Ovary (tissue), 7 donors: ENCODE measurements at regions not wholly inside any gene's neighbourhood (a gene's known extent, or its start where the extent isn't known, plus 50 kb on each side); places are given as distances from the start of the nearest gene placed in this dataset.

Source experiments
- DNase-seq, 5 donors: peaks; one replicate each; pipeline ENCODE4 v3.0.0-alpha.2; 2019 to 2020
- H3K27ac ChIP-seq, 2 donors: fragments of 200-600 bp; one replicate each; pipeline versions ENCODE4 v1.5.1 to v1.8.0; 2019 to 2022
- H3K27me3 ChIP-seq: fragments of 200-600 bp; one replicate; pipeline ENCODE4 v1.8.0; 2022
- H3K36me3 ChIP-seq: fragments of 200-600 bp; sonication (generic); one replicate; pipeline ENCODE4 v1.5.1; 2019
- H3K4me1 ChIP-seq: one replicate; pipeline ENCODE4 v1.8.1; 2013; ENCODE audit warnings: mild to moderate bottlenecking, moderate library complexity; ENCODE audit not compliant: insufficient read depth
- H3K4me3 ChIP-seq: fragments of 200-600 bp; sonication (generic); one replicate; pipeline ENCODE4 v1.5.1; 2017
- H3K9me3 ChIP-seq, 2 donors: fragments of 200-600 bp in 1 of 2; sonication (generic) in 1 of 2; one replicate each; pipeline versions ENCODE4 v1.5.1 to v1.8.1; 2013 to 2019; ENCODE audit warnings: mild to moderate bottlenecking in 1 of 2, moderate library complexity in 1 of 2
- EP300 ChIP-seq: sonication (generic); formaldehyde crosslinking; IDR thresholded peaks from one replicate; pipeline ENCODE4 v1.6.1; 2017; ENCODE audit warnings: antibody characterized with exemption
- POLR2A ChIP-seq: fragments of 450-650 bp; IDR thresholded peaks from one replicate; pipeline ENCODE4 v1.6.1; 2017; ENCODE audit warnings: antibody characterized with exemption, mild to moderate bottlenecking, moderate library complexity
- WGBS, 3 donors: extraction: QIAGEN DNeasy Blood & Tissue Kit in 1 of 3; methylation state at CpG; one replicate each; pipeline versions ENCODE4 v1.1.5 to v1.1.7; 2013 to 2017; 5-methylcytosine and 5-hydroxymethylcytosine counted together
- intact Hi-C, 4 donors: fragments of 100-400 bp; cut with DNase I; formaldehyde crosslinking; loops; one replicate each; pipeline versions ENCODE4 v1.11.0 to v1.15.1; 2022 to 2023
- TF ChIP-seq, protein P1 (sequence below), 3 donors: fragments of 450-650 bp in 2 of 3; fragments of 200-600 bp in 1 of 3; IDR thresholded peaks; one replicate each; pipeline versions ENCODE4 v1.5.1 to v1.8.0; 2016 to 2022; ENCODE audit warnings: antibody characterized with exemption in 3 of 3, mild to moderate bottlenecking in 1 of 3
- donor health status: DM: no; HTN: no; CAD: no; lungs with moderate emphysema.
- donor health status: DM: no; HTN: no; CAD: no.
- donor health status: Bipolar disorder and iron deficiency.
- donor health status: DM: no; HTN: no; CAD: no.
- donor health status: DM: yes; HTN: yes; CAD: no.

DNA sequence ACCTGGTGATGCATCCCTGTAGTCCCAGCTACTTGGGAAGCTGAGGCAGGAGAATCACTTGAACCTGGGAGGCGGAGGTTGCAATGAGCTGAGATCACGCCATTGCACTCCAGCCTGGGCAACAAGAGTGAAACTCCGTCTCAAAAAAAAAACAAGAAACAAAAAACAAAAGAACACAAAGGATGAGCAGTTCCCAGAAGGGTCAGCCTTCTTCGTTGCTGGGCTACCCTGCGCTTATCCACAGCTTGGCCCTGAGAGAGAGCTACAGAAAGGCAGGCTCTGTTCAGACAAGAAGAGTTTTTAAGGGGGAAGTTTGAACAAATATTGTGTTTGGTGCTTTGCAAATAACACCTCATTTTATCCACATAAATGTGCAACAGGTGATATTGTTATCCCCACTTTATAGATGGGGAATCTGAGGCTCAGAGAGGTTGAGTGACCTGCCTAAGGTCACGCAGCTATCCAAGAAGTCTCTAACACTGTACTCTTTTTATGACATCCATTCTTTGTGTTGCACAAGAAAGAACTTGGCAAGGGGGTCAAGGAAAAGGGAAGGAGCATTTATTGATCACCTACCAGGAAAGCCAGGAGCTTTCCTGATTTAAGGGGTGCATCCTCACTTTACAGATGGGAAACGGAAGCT lies 63.7 kb upstream of the NEURL1B start:
- H3K4me3 ChIP-seq, result no peak overlapping the region
- H3K27me3 ChIP-seq, result no peaks in the 10 kb centered on the region
- WGBS, 3 donors, result 76 to 78% (median 76%) methylated on average over 7 of the region's 7 CpGs
- no peak for TF ChIP-seq POLR2A
- no peak for TF ChIP-seq EP300
- TF ChIP-seq, protein P1, sequence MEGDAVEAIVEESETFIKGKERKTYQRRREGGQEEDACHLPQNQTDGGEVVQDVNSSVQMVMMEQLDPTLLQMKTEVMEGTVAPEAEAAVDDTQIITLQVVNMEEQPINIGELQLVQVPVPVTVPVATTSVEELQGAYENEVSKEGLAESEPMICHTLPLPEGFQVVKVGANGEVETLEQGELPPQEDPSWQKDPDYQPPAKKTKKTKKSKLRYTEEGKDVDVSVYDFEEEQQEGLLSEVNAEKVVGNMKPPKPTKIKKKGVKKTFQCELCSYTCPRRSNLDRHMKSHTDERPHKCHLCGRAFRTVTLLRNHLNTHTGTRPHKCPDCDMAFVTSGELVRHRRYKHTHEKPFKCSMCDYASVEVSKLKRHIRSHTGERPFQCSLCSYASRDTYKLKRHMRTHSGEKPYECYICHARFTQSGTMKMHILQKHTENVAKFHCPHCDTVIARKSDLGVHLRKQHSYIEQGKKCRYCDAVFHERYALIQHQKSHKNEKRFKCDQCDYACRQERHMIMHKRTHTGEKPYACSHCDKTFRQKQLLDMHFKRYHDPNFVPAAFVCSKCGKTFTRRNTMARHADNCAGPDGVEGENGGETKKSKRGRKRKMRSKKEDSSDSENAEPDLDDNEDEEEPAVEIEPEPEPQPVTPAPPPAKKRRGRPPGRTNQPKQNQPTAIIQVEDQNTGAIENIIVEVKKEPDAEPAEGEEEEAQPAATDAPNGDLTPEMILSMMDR (IDR thresholded peaks at IDR 0.05), result no peak
- H3K36me3 ChIP-seq, result no peaks in the 10 kb centered on the region
- no peaks in the 10 kb centered on the region for H3K9me3 ChIP-seq
- H3K4me1 ChIP-seq, result peaks cover 9% of the 10 kb centered on the region
- no peak overlapping the region for H3K27ac ChIP-seq
- intact Hi-C loops, result no loop called here
- DNase-seq, result no peak

DNA sequence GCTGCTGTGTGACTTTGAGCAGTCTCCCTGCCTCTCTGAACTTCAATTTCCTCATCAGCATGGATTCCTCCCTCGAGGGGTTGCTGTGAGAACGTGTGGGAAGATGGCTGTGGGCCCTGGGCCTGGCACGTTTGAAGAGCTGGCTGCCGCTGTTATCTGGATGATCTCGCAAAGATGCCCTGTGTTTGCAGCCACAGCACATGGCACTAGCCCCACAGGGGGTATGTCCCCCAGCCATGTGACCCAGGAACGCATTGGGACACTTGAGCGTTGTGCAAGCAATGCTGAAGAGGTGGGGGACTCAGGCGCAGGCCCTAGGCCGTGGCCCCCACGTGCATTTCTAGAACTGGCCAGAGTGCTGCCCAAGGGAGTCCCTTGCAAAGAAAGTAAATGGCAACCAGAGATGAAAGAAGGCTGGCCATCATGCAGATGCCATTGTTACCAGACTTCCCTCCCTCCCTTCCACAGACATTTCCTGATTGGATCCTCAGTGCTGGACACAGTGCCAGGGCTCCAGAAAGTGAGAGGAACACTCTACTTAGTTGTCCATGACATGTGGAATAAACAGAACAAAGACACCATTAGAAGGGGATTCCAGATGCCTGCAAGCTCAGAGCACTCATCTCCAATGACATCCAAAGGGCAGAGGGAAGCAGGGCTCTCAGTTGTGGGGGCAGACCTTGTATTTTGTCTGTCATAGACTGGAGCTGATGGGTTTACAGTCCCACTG lies 65.1 kb upstream of the NEURL1B start:
- Histone ChIP-seq H3K9me3 (no peaks in the 10 kb centered on the region), H3K27ac (no peak overlapping the region), H3K27me3 (no peaks in the 10 kb centered on the region), H3K4me3 (no peak overlapping the region), H3K4me1 (peaks cover 7% of the 10 kb centered on the region), H3K36me3 (no peaks in the 10 kb centered on the region)
- DNase-seq, result no peak
- TF ChIP-seq POLR2A (no peak), EP300 (no peak)
- TF ChIP-seq, protein P1 (IDR thresholded peaks at IDR 0.05), result no peak
- 88 to 93% (median 90%) methylated on average over 10 of the region's 10 CpGs for WGBS, 3 donors
- intact Hi-C loops, result no loop called here

GRCh38 chr5:172575416-172575815 lies 65.6 kb upstream of the NEURL1B start:
- H3K27ac ChIP-seq, result no peak overlapping the region
- H3K4me1 ChIP-seq, result peaks cover 7% of the 10 kb centered on the region
- no peak overlapping the region for H3K4me3 ChIP-seq
- no peaks in the 10 kb centered on the region for H3K27me3 ChIP-seq
- TF ChIP-seq POLR2A (no peak), EP300 (no peak)
- TF ChIP-seq, protein P1 (IDR thresholded peaks at IDR 0.05), result no peak
- DNase-seq, result no peak
- intact Hi-C loops, result no loop called here
- 81 to 87% (median 85%) methylated on average over 8 of the region's 8 CpGs for WGBS, 3 donors
- H3K36me3 ChIP-seq, result no peaks in the 10 kb centered on the region
- no peaks in the 10 kb centered on the region for H3K9me3 ChIP-seq

GRCh38 chr5:172574871-172575223 lies 66.2 kb upstream of the NEURL1B start:
- no peak for DNase-seq
- H3K4me3 ChIP-seq, result no peak overlapping the region
- WGBS, 3 donors, result 23 to 32% (median 30%) methylated on average over 3 of the region's 3 CpGs
- no peak overlapping the region for H3K27ac ChIP-seq
- intact Hi-C loops, result no loop called here
- H3K36me3 ChIP-seq, result no peaks in the 10 kb centered on the region
- no peaks in the 10 kb centered on the region for H3K27me3 ChIP-seq
- TF ChIP-seq EP300 (no peak), POLR2A (no peak)
- TF ChIP-seq, protein P1 (IDR thresholded peaks at IDR 0.05), result no peak
- peaks cover 7% of the 10 kb centered on the region for H3K4me1 ChIP-seq
- no peaks in the 10 kb centered on the region for H3K9me3 ChIP-seq
